BJ (cell line): ENCODE measurements at regions not wholly inside any gene's neighbourhood (a gene's known extent, or its start where the extent isn't known, plus 50 kb on each side); places are given as distances from the start of the nearest gene placed in this dataset.

ENCODE experiments used
- CTCF ChIA-PET: fragments of 350-600 bp; formaldehyde crosslinking; extraction: SDS; loops from one replicate; lab custom pipeline; 2021; ENCODE audit warnings: antibody characterized with exemption, inconsistent platforms; lab: Yijun Ruan, JAX
- POLR2A ChIA-PET: fragments of 300-600 bp; sonication (Branson Sonifier 250); formaldehyde crosslinking; extraction: SDS; loops from one replicate; lab custom pipeline; 2021; ENCODE audit warnings: antibody characterized with exemption; lab: Charles Lee
- DNase-seq: peaks from one replicate; pipeline ENCODE4 v3.0.0-alpha.2; 2011; ENCODE audit warnings: low read depth
- H3K27me3 ChIP-seq: 2 replicates; pipeline ENCODE4 v1.6.0; 2011; ENCODE audit warnings: low read length; ENCODE audit not compliant: control insufficient read depth, insufficient read depth
- H3K36me3 ChIP-seq: 2 replicates; pipeline ENCODE4 v1.5.1; 2011; ENCODE audit warnings: low read length; ENCODE audit not compliant: control insufficient read depth, insufficient read depth
- H3K4me3 ChIP-seq: 2 replicates; pipeline ENCODE4 v1.5.1; 2011; ENCODE audit warnings: low read depth, mild to moderate bottlenecking, control low read depth, low read length
- CTCF ChIP-seq: IDR thresholded peaks from 2 replicates; pipeline ENCODE4 v1.5.1; 2011; ENCODE audit warnings: low read depth, mild to moderate bottlenecking, control low read depth, inconsistent platforms, low read length, moderate library complexity; ENCODE audit not compliant: insufficient read depth

- ChIA-PET CTCF (no interaction called here), POLR2A (no interaction called here)
Measured at GRCh38 chr18:38940863-38941531, 1375.4 kb upstream of the CELF4 start.

GRCh38 chr18:38940475-38940862 lies 1374.9 kb upstream of the CELF4 start:
- DNase-seq: no peak
- POLR2A ChIA-PET: no interaction called here
- no peaks in the 10 kb centered on the region for H3K27me3 ChIP-seq
- no peaks in the 10 kb centered on the region for H3K36me3 ChIP-seq
- CTCF ChIA-PET: no interaction called here
- no peak for TF ChIP-seq CTCF
- H3K4me3 ChIP-seq: no peak overlapping the region

More at GRCh38 chr18:38940863-38941531, 1375.4 kb upstream of the CELF4 start:
- Histone ChIP-seq H3K4me3 (no peak overlapping the region), H3K27me3 (no peaks in the 10 kb centered on the region), H3K36me3 (no peaks in the 10 kb centered on the region)
- no peak for DNase-seq
- TF ChIP-seq CTCF: no peak

- ChIA-PET CTCF (no interaction called here), POLR2A (no interaction called here)
- no peak for TF ChIP-seq CTCF
- Histone ChIP-seq H3K4me3 (no peak overlapping the region), H3K27me3 (no peaks in the 10 kb centered on the region), H3K36me3 (no peaks in the 10 kb centered on the region)
- DNase-seq: no peak
Measured at GRCh38 chr18:38933910-38934510, 1368.4 kb upstream of the CELF4 start.

- ChIA-PET POLR2A (no interaction called here), CTCF (no interaction called here)
- no peak for TF ChIP-seq CTCF
- no peaks in the 10 kb centered on the region for H3K27me3 ChIP-seq
- H3K4me3 ChIP-seq: no peak overlapping the region
- H3K36me3 ChIP-seq: no peaks in the 10 kb centered on the region
- no peak for DNase-seq
Measured at GRCh38 chr18:38933322-38933721, 1367.7 kb upstream of the CELF4 start.

- no peak for TF ChIP-seq CTCF
- Histone ChIP-seq H3K4me3 (no peak overlapping the region), H3K36me3 (no peaks in the 10 kb centered on the region), H3K27me3 (no peaks in the 10 kb centered on the region)
- DNase-seq: no peak
- ChIA-PET POLR2A (no interaction called here), CTCF (no interaction called here)
Measured at GRCh38 chr18:38932752-38933151, 1367.2 kb upstream of the CELF4 start.
